GM19328 (cell line): ENCODE measurements at regions not wholly inside any gene's neighbourhood (a gene's known extent, or its start where the extent isn't known, plus 50 kb on each side); places are given as distances from the start of the nearest gene placed in this dataset.

ENCODE experiments used
- ATAC-seq: cut with Tn5 transposase; IDR thresholded peaks from one replicate; pipeline ENCODE4 v1.9.1; 2021; ENCODE audit warnings: mild to moderate bottlenecking, moderate library complexity; ENCODE audit not compliant: unreplicated experiment

- ATAC-seq = no peak
These were observed 188.6 kb upstream of the EPHA3 start for GRCh38 chr3:88918841-88919240.

- ATAC-seq = no peak
These were observed 185.4 kb upstream of the EPHA3 start for GRCh38 chr3:88921986-88922385.

GRCh38 chr3:88926221-88926620, 181.2 kb upstream of the EPHA3 start:
- no peak for ATAC-seq

- no peak for ATAC-seq
These were observed 176.8 kb upstream of the EPHA3 start for GRCh38 chr3:88930611-88931010.

- no peak for ATAC-seq
These were observed 170.6 kb upstream of the EPHA3 start for GRCh38 chr3:88936831-88937230.

GRCh38 chr3:88940296-88940695, 167.1 kb upstream of the EPHA3 start:
- ATAC-seq = no peak

GRCh38 chr3:88947013-88947412, 160.4 kb upstream of the EPHA3 start:
- no peak for ATAC-seq

GRCh38 chr3:88954853-88955252, 152.6 kb upstream of the EPHA3 start:
- no peak for ATAC-seq

- no peak for ATAC-seq
These were observed 152.1 kb upstream of the EPHA3 start for GRCh38 chr3:88955274-88955673.

- ATAC-seq = no peak
These were observed 149.5 kb upstream of the EPHA3 start for GRCh38 chr3:88957711-88958439.

- ATAC-seq = no peak
These were observed 147.4 kb upstream of the EPHA3 start for GRCh38 chr3:88960019-88960418.

- no peak for ATAC-seq
These were observed 144.4 kb upstream of the EPHA3 start for GRCh38 chr3:88963003-88963402.

- ATAC-seq = no peak
These were observed 127.7 kb upstream of the EPHA3 start for GRCh38 chr3:88979760-88980159.

- ATAC-seq = no peak
These were observed 124.0 kb upstream of the EPHA3 start for GRCh38 chr3:88983458-88983857.

- no peak for ATAC-seq
These were observed 123.2 kb upstream of the EPHA3 start for GRCh38 chr3:88984256-88984655.

GRCh38 chr3:88984832-88985231, 122.6 kb upstream of the EPHA3 start:
- ATAC-seq = no peak

- no peak for ATAC-seq
These were observed 121.9 kb upstream of the EPHA3 start for GRCh38 chr3:88985491-88985890.

GRCh38 chr3:88986834-88987233, 120.6 kb upstream of the EPHA3 start:
- no peak for ATAC-seq

- no peak for ATAC-seq
These were observed 119.6 kb upstream of the EPHA3 start for GRCh38 chr3:88987776-88988175.

GRCh38 chr3:88988906-88989305, 118.5 kb upstream of the EPHA3 start:
- no peak for ATAC-seq

GRCh38 chr3:88991496-88991895, 115.9 kb upstream of the EPHA3 start:
- no peak for ATAC-seq

- no peak for ATAC-seq
These were observed 110.7 kb upstream of the EPHA3 start for GRCh38 chr3:88996691-88997090.

GRCh38 chr3:88997260-88997659, 110.2 kb upstream of the EPHA3 start:
- ATAC-seq = no peak
